H1 (cell line): ENCODE measurements at regions not wholly inside any gene's neighbourhood (a gene's known extent, or its start where the extent isn't known, plus 50 kb on each side); places are given as distances from the start of the nearest gene placed in this dataset.

Experiments used
- CTCF ChIA-PET: fragments of 300-600 bp; sonication (Branson Sonifier 250); formaldehyde crosslinking; loops from one replicate; lab custom pipeline; 2021; ENCODE audit not compliant: partially characterized antibody; lab: Charles Lee
- POLR2A ChIA-PET: fragments of 300-600 bp; sonication (Branson Sonifier 250); formaldehyde crosslinking; loops from one replicate; lab custom pipeline; 2021; ENCODE audit warnings: inconsistent platforms; ENCODE audit not compliant: partially characterized antibody; lab: Charles Lee
- DNase-seq, 2 experiments: peaks; one replicate each; pipeline versions ENCODE4 v3.0.0 to v3.0.0-alpha.2; 2010 to 2022; ENCODE audit warnings: low spot score in 2 of 2, low read depth in 1 of 2, mixed read lengths in 1 of 2
- FAIRE-seq: peaks from 2 replicates; lab custom pipeline; 2011; peaks lifted over from hg19 to GRCh38; lab: Jason Lieb, UNC
- H2AFZ ChIP-seq: 2 replicates; pipeline ENCODE4 v1.8.1; 2012; ENCODE audit warnings: low read length, inconsistent platforms
- H2AK5ac ChIP-seq: 2 replicates; pipeline ENCODE4 v1.6.1; 2013; ENCODE audit warnings: low read depth, low read length
- H2BK120ac ChIP-seq: replicated peaks from 2 replicates; pipeline ENCODE3; 2013; ENCODE audit warnings: low read depth, low read length, inconsistent platforms
- H2BK12ac ChIP-seq: 2 replicates; pipeline ENCODE4 v1.6.1; 2013; ENCODE audit warnings: low read depth, low read length
- H2BK15ac ChIP-seq: 2 replicates; pipeline ENCODE4 v1.6.1; 2013; ENCODE audit warnings: low read length
- H2BK20ac ChIP-seq: 2 replicates; pipeline ENCODE4 v1.6.1; 2013; ENCODE audit warnings: low read length
- H2BK5ac ChIP-seq: 2 replicates; pipeline ENCODE4 v1.6.1; 2013; ENCODE audit warnings: low read depth, low read length
- H3K14ac ChIP-seq: 2 replicates; pipeline ENCODE4 v1.6.1; 2013; ENCODE audit warnings: inconsistent platforms; ENCODE audit not compliant: insufficient read length
- H3K18ac ChIP-seq: 2 replicates; pipeline ENCODE4 v1.6.1; 2013; ENCODE audit warnings: low read length; ENCODE audit errors: extremely low read depth
- H3K23ac ChIP-seq: 2 replicates; pipeline ENCODE4 v1.6.1; 2013; ENCODE audit warnings: inconsistent platforms; ENCODE audit not compliant: insufficient read length
- H3K23me2 ChIP-seq: 2 replicates; pipeline ENCODE4 v1.6.1; 2013; ENCODE audit warnings: low read depth, low read length
- H3K27ac ChIP-seq: 2 replicates; pipeline ENCODE4 v1.6.1; 2011; ENCODE audit warnings: low read depth, low read length, inconsistent platforms
- H3K27me3 ChIP-seq, 4 experiments: replicated peaks in 1 of 4; 1 replicate in 1 of 4; 2 replicates in 3 of 4; pipeline versions ENCODE4 v1.6.1 to v1.8.1; 2011 to 2013; ENCODE audit warnings: low read length in 3 of 4, mild to moderate bottlenecking in 3 of 4, inconsistent platforms in 2 of 4, mixed read lengths in 2 of 4, moderate library complexity in 1 of 4; ENCODE audit not compliant: control insufficient read depth in 3 of 4, insufficient read depth in 3 of 4; ENCODE audit errors: extremely low read depth in 1 of 4
- H3K36me3 ChIP-seq, 4 experiments: 2 replicates each; pipeline versions ENCODE4 v1.6.1 to v1.8.1; 2011 to 2013; ENCODE audit warnings: mild to moderate bottlenecking in 4 of 4, low read length in 3 of 4, moderate library complexity in 2 of 4, control low read depth in 1 of 4, inconsistent platforms in 1 of 4; ENCODE audit not compliant: insufficient read depth in 4 of 4, control insufficient read depth in 2 of 4
- H3K4ac ChIP-seq: replicated peaks from 2 replicates; pipeline ENCODE3; 2013; ENCODE audit warnings: low read length, low read depth, mixed read lengths, inconsistent platforms; ENCODE audit not compliant: insufficient read length
- H3K4me1 ChIP-seq, 4 experiments: replicated peaks in 1 of 4; 1 replicate in 1 of 4; 2 replicates in 3 of 4; pipeline versions ENCODE4 v1.6.1 to v1.8.1; 2011 to 2013; ENCODE audit warnings: low read length in 3 of 4, inconsistent platforms in 2 of 4, mixed read lengths in 1 of 4; ENCODE audit not compliant: insufficient read depth in 4 of 4, control insufficient read depth in 3 of 4
- H3K4me2 ChIP-seq, 2 experiments: 2 replicates each; pipeline versions ENCODE4 v1.6.1 to v1.8.1; 2011 to 2013; ENCODE audit warnings: low read depth in 2 of 2, low read length in 2 of 2, control low read depth in 1 of 2, inconsistent platforms in 1 of 2, mild to moderate bottlenecking in 1 of 2; ENCODE audit not compliant: insufficient read depth in 1 of 2
- H3K4me3 ChIP-seq, 4 experiments: fragments of 200-600, 300-600 bp in 1 of 4; sonication (generic), shearing (Covaris generic), sonication (Bioruptor Twin) in 1 of 4; 2 replicates each; pipeline versions ENCODE4 v1.5.1 to v1.8.1; 2011 to 2016; ENCODE audit warnings: low read length in 4 of 4, low read depth in 3 of 4, control low read depth in 2 of 4, inconsistent platforms in 2 of 4, mild to moderate bottlenecking in 2 of 4, mixed read lengths in 1 of 4, moderate library complexity in 1 of 4; ENCODE audit not compliant: insufficient read depth in 2 of 4; ENCODE audit errors: extremely low read depth in 1 of 4
- H3K56ac ChIP-seq: replicated peaks from 2 replicates; pipeline ENCODE3; 2013; ENCODE audit warnings: low read depth, mild to moderate bottlenecking, mixed read lengths, low read length, inconsistent platforms; ENCODE audit not compliant: insufficient read length
- H3K79me1 ChIP-seq: 2 replicates; pipeline ENCODE4 v1.6.1; 2013; ENCODE audit warnings: low read depth, low read length, control low read depth
- H3K79me2 ChIP-seq, 2 experiments: 2 replicates each; pipeline versions ENCODE4 v1.6.1 to v1.8.1; 2012 to 2013; ENCODE audit warnings: low read length in 2 of 2, mild to moderate bottlenecking in 2 of 2, inconsistent platforms in 1 of 2; ENCODE audit not compliant: insufficient read depth in 2 of 2, control insufficient read depth in 1 of 2
- H3K9ac ChIP-seq, 4 experiments: replicated peaks in 1 of 4; 1 replicate in 1 of 4; 2 replicates in 3 of 4; pipeline versions ENCODE4 v1.6.1 to v1.8.1; 2011 to 2013; ENCODE audit warnings: low read depth in 3 of 4, low read length in 3 of 4, control low read depth in 2 of 4, mild to moderate bottlenecking in 2 of 4, moderate library complexity in 2 of 4, inconsistent platforms in 1 of 4; ENCODE audit errors: extremely low read depth in 1 of 4
- H3K9me3 ChIP-seq, 2 experiments: 2 replicates each; pipeline versions ENCODE4 v1.6.1 to v1.8.1; 2012 to 2013; ENCODE audit warnings: mild to moderate bottlenecking in 2 of 2, moderate library complexity in 2 of 2, control low read depth in 1 of 2, inconsistent platforms in 1 of 2, low read depth in 1 of 2, low read length in 1 of 2, mixed read lengths in 1 of 2; ENCODE audit not compliant: insufficient read depth in 2 of 2
- H4K20me1 ChIP-seq, 2 experiments: replicated peaks in 1 of 2; 2 replicates each; pipeline versions ENCODE3 to v1.8.1; 2011 to 2013; ENCODE audit warnings: inconsistent platforms in 2 of 2, low read length in 2 of 2, mild to moderate bottlenecking in 1 of 2; ENCODE audit not compliant: insufficient read depth in 2 of 2, control insufficient read depth in 1 of 2
- H4K5ac ChIP-seq: 2 replicates; pipeline ENCODE4 v1.6.1; 2013; ENCODE audit warnings: low read length, low read depth, mixed read lengths, inconsistent platforms; ENCODE audit not compliant: insufficient read length
- H4K8ac ChIP-seq: 2 replicates; pipeline ENCODE4 v1.8.0; 2013; ENCODE audit warnings: mild to moderate bottlenecking, moderate library complexity, low read length, inconsistent platforms; ENCODE audit not compliant: insufficient read depth; ENCODE audit errors: extremely low read depth
- H4K91ac ChIP-seq: replicated peaks from 2 replicates; pipeline ENCODE3; 2013; ENCODE audit warnings: low read length, mixed read lengths, inconsistent platforms; ENCODE audit not compliant: insufficient read length
- ASH2L ChIP-seq: fragments of 200-600, 300-600 bp; sonication (generic); IDR thresholded peaks from one replicate; pipeline ENCODE4 v1.7.1; 2017; ENCODE audit warnings: low read length
- CBX5 ChIP-seq: fragments of 300-800, 300-1000 bp; sonication (generic); IDR thresholded peaks from 2 replicates; pipeline ENCODE4 v1.7.1; 2016; ENCODE audit warnings: antibody characterized with exemption, low read length, low read depth
- CBX8 ChIP-seq: fragments of 300-800, 300-1000 bp; sonication (generic); IDR thresholded peaks from 2 replicates; pipeline ENCODE4 v1.7.1; 2016; ENCODE audit warnings: low read depth, low read length, borderline replicate concordance
- CEBPB ChIP-seq: IDR thresholded peaks from 2 replicates; pipeline ENCODE4 v1.6.1; 2012; ENCODE audit warnings: low read depth, low read length
- KDM1A ChIP-seq: fragments of 200-600, 300-600 bp; sonication (generic); IDR thresholded peaks from 2 replicates; pipeline ENCODE4 v1.7.1; 2016; ENCODE audit warnings: mild to moderate bottlenecking, low read length, borderline replicate concordance
- KDM4A ChIP-seq: IDR thresholded peaks from one replicate; pipeline ENCODE4 v1.7.1; 2012; ENCODE audit warnings: low read depth, mild to moderate bottlenecking, moderate library complexity, low read length, inconsistent platforms; ENCODE audit not compliant: severe bottlenecking
- NRF1 ChIP-seq: IDR thresholded peaks from 2 replicates; pipeline ENCODE4 v1.6.1; 2011; ENCODE audit warnings: mild to moderate bottlenecking, low read depth, low read length, improper control_type of control experiment
- RNF2 ChIP-seq: fragments of 200-900, 300-1000 bp; sonication (generic); IDR thresholded peaks from 2 replicates; pipeline ENCODE4 v1.7.1; 2016; ENCODE audit warnings: borderline replicate concordance, low read depth, mild to moderate bottlenecking, antibody characterized with exemption, low read length; ENCODE audit not compliant: poor library complexity, severe bottlenecking; ENCODE audit errors: missing control alignments
- TAF7 ChIP-seq: optimal IDR thresholded peaks from 2 replicates; pipeline ENCODE3; 2011; ENCODE audit warnings: low read depth, mild to moderate bottlenecking, inconsistent platforms, low read length, moderate library complexity, borderline replicate concordance
- TBP ChIP-seq: IDR thresholded peaks from 2 replicates; pipeline ENCODE4 v1.6.1; 2011; ENCODE audit warnings: low read depth, low read length, improper control_type of control experiment
- TCF12 ChIP-seq: IDR thresholded peaks from 2 replicates; pipeline ENCODE4 v1.6.1; 2011; ENCODE audit warnings: low read depth, mild to moderate bottlenecking, low read length
- YY1 ChIP-seq: IDR thresholded peaks from 2 replicates; pipeline ENCODE4 v1.6.1; 2011; ENCODE audit warnings: low read depth, mild to moderate bottlenecking, low read length
- ZNF274 ChIP-seq: IDR thresholded peaks from 2 replicates; pipeline ENCODE4 v1.7.0; 2012; ENCODE audit warnings: low read length, borderline replicate concordance; ENCODE audit errors: extremely low read depth
- WGBS, 2 experiments: shearing (Covaris generic) in 1 of 2; methylation state at CpG; one replicate each; pipeline versions ENCODE4 v1.1.6 to v1.1.7; 2013 to 2015; ENCODE audit warnings: low lambda C conversion rate in 2 of 2, mixed read lengths in 2 of 2, inconsistent platforms in 1 of 2, low coverage in 1 of 2, missing lambda C conversion rate in 1 of 2; ENCODE audit not compliant: insufficient replicate concordance in 2 of 2, insufficient coverage in 1 of 2, insufficient read length in 1 of 2; ENCODE audit errors: extremely low coverage in 1 of 2, missing lambda C conversion rate in 1 of 2; 5-methylcytosine and 5-hydroxymethylcytosine counted together
- TF ChIP-seq, protein P1 (sequence below): IDR thresholded peaks from 2 replicates; pipeline ENCODE4 v1.6.1; 2011; ENCODE audit warnings: low read length, improper control_type of control experiment

DNA sequence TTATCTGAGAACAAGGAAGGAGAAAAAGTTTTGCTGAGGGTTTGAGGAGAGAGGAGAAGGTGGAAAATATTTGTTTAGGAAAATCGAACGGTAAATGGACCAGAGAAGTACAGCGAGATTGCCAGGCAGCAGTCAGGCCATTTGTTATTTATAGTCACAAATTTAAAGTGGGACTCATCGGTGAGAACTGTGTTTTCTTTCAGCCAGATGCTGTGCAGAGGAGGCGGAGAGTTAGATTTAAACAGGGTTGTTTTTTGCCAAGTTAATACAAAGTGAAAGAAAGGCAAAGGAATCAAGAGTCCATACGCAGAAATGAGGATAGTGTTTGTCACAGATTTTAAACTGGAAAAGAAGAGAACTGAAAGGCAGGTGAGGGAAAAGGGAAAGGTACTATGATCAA, 200.6 kb upstream of the CNOT2 start:
- Histone ChIP-seq H3K18ac (no peak overlapping the region), H2AFZ (no peak overlapping the region), H3K23ac (no peak overlapping the region), H4K5ac (no peak overlapping the region), H3K23me2 (no peaks in the 10 kb centered on the region), H2BK15ac (no peak overlapping the region), H3K4me2 (no peak overlapping the region), H2AK5ac (no peak overlapping the region), H3K27me3 (no peaks in the 10 kb centered on the region), H2BK20ac (no peak overlapping the region), H2BK120ac (no peak overlapping the region), H3K4me1 (no peaks in the 10 kb centered on the region), H3K4ac (no peak overlapping the region), H3K9ac (no peak overlapping the region), H2BK12ac (no peak overlapping the region), H3K79me2 (no peaks in the 10 kb centered on the region), H3K56ac (no peak overlapping the region), H3K4me3 (no peak overlapping the region), H3K14ac (no peak overlapping the region), H3K27ac (no peak overlapping the region), H4K91ac (no peak overlapping the region), H3K79me1 (no peaks in the 10 kb centered on the region), H2BK5ac (no peak overlapping the region), H4K20me1 (no peaks in the 10 kb centered on the region), H4K8ac (no peak overlapping the region), H3K9me3 (no peaks in the 10 kb centered on the region), H3K36me3 (no peaks in the 10 kb centered on the region)
- FAIRE-seq (no peak), DNase-seq (no peak)
- CTCF ChIA-PET, result no interaction called here
- POLR2A ChIA-PET, result no interaction called here
- 96 to 100% methylated on average over 2 to 6 of the region's 6 CpGs for WGBS, 2 experiments
- TF ChIP-seq CEBPB (no peak), TBP (no peak), YY1 (no peak), KDM4A (no peak), KDM1A (no peak), ASH2L (no peak), CBX5 (no peak), ZNF274 (no peak), TAF7 (no peak), CBX8 (no peak), NRF1 (no peak), RNF2 (no peak), TCF12 (no peak)
- TF ChIP-seq, protein P1, sequence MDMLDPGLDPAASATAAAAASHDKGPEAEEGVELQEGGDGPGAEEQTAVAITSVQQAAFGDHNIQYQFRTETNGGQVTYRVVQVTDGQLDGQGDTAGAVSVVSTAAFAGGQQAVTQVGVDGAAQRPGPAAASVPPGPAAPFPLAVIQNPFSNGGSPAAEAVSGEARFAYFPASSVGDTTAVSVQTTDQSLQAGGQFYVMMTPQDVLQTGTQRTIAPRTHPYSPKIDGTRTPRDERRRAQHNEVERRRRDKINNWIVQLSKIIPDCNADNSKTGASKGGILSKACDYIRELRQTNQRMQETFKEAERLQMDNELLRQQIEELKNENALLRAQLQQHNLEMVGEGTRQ, result no peak
